AG04450 (cell line): ENCODE measurements at regions not wholly inside any gene's neighbourhood (a gene's known extent, or its start where the extent isn't known, plus 50 kb on each side); places are given as distances from the start of the nearest gene placed in this dataset.

Experiments
- CTCF ChIA-PET: fragments of 300-600, 350-600 bp; formaldehyde crosslinking; extraction: SDS; loops from one replicate; lab custom pipeline; 2022; ENCODE audit warnings: antibody characterized with exemption, inconsistent platforms; lab: Charles Lee
- POLR2A ChIA-PET: fragments of 350-600 bp; formaldehyde crosslinking; extraction: SDS; loops from one replicate; lab custom pipeline; 2021; ENCODE audit warnings: antibody characterized with exemption, inconsistent platforms; lab: Yijun Ruan, JAX
- DNase-seq: peaks from one replicate; pipeline ENCODE4 v3.0.0-alpha.2; 2011; ENCODE audit warnings: low read depth, low spot score
- H3K27ac ChIP-seq: one replicate; pipeline ENCODE4 v1.5.1; 2012; ENCODE audit warnings: low read depth, low read length, control low read depth
- H3K27me3 ChIP-seq: one replicate; pipeline ENCODE4 v1.6.0; 2012; ENCODE audit warnings: low read length; ENCODE audit not compliant: control insufficient read depth, insufficient read depth
- H3K4me3 ChIP-seq: 2 replicates; pipeline ENCODE4 v1.5.1; 2011; ENCODE audit warnings: mild to moderate bottlenecking, low read depth, low read length, control low read depth
- H3K9me3 ChIP-seq: 2 replicates; pipeline ENCODE4 v1.5.1; 2012; ENCODE audit warnings: low read length; ENCODE audit not compliant: control insufficient read depth, insufficient read depth
- TF ChIP-seq, protein P1 (sequence below): IDR thresholded peaks from 2 replicates; pipeline ENCODE4 v1.5.1; 2011; ENCODE audit warnings: low read depth, low read length, control low read depth, inconsistent platforms

DNA sequence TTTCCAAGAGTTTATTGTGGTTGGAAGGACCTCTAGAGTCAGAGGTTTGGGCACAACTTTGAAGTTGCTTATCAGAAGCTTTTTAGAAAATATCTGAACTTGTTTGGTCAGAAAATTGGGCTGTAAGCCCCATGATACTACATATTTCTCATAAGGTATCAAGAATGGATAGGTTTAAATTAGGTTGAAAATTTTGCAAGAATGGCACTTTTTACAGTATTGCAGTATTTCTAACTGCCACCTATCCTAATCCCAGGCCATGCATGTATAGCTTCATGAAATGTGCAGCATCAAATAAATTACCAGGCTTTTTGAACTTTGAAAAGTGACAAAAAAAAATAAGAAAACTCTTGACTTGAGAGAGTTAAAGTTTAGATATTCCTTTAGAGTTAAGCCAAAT lies 367.2 kb downstream of the FIGN start:
- H3K27me3 ChIP-seq = no peaks in the 10 kb centered on the region
- H3K4me3 ChIP-seq = no peak overlapping the region
- TF ChIP-seq, protein P1, sequence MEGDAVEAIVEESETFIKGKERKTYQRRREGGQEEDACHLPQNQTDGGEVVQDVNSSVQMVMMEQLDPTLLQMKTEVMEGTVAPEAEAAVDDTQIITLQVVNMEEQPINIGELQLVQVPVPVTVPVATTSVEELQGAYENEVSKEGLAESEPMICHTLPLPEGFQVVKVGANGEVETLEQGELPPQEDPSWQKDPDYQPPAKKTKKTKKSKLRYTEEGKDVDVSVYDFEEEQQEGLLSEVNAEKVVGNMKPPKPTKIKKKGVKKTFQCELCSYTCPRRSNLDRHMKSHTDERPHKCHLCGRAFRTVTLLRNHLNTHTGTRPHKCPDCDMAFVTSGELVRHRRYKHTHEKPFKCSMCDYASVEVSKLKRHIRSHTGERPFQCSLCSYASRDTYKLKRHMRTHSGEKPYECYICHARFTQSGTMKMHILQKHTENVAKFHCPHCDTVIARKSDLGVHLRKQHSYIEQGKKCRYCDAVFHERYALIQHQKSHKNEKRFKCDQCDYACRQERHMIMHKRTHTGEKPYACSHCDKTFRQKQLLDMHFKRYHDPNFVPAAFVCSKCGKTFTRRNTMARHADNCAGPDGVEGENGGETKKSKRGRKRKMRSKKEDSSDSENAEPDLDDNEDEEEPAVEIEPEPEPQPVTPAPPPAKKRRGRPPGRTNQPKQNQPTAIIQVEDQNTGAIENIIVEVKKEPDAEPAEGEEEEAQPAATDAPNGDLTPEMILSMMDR = no peak
- ChIA-PET POLR2A (no interaction called here), CTCF (interaction anchor here (0.6 to 1.3 kb wide), 4 partner anchors 21 to 688 kb away, joined by 3 read pairs; no protein-coding TSS in a partner anchor)
- H3K27ac ChIP-seq = no peak overlapping the region
- DNase-seq = no peak
- no peaks in the 10 kb centered on the region for H3K9me3 ChIP-seq

DNA sequence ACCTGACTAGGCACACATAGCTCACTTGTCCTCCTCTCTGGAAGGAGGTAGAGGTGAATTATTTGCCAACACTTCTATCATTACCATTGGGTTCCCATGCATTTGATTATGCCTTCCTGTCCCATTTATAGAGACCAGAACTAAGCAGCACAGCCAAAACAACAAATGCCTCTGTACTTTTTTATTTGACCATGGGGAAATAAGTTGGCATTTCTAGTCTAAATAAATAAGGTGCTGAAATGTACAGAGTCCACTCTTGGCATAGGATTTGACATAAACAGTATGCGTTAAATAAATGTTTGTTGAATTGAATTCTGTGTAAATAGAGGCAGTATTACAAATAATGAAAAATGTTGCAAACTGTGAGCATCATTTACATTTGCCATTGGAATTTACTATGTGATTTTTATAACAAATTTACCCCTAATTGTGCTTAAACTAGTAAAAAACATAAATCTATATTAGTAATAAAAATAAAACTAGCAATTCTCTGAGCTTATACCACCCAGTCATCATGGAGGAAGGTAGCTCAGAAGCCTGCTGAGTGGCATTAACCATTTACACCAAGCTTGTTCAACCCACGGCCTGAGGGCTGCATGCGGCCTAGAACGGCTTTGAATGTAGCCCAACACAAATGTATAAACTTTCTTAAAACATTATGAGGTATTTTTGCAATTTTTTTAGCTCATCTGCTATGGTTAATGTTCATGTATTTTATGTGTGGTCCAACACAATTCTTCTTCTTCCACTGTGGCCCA lies 367.8 kb downstream of the FIGN start:
- Histone ChIP-seq H3K27me3 (no peaks in the 10 kb centered on the region), H3K4me3 (no peak overlapping the region)
- POLR2A ChIA-PET = no interaction called here

DNA sequence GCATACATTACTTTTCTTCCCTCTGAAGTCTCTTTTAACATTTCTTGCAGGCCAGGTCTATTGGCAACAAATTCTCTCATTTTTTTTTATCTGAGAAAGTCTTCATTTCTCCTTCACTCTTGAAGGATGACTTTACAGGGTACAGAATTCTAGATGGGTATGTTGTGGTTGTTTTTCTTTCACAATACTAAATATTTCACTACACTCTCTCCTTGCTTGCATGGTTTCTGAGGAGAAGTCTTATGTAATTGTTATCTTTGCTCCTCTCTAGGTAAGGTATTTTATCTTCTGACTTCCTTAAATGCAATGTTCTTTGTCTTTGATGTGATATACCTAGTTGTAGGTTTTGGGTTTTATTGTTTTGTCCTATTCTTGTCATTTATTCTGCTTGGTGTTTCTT lies 371.1 kb downstream of the FIGN start:
- Histone ChIP-seq H3K27ac (no peak overlapping the region), H3K4me3 (no peak overlapping the region), H3K27me3 (no peaks in the 10 kb centered on the region), H3K9me3 (no peaks in the 10 kb centered on the region)
- no peak for DNase-seq
- TF ChIP-seq, protein P1 = no peak
- ChIA-PET POLR2A (no interaction called here), CTCF (interaction anchor here (0.9 to 1.2 kb wide), 2 partner anchors 19 to 183 kb away, joined by 4 read pairs; no protein-coding TSS in a partner anchor)

More for the DNA sequence above, 367.8 kb downstream of the FIGN start:
- no peaks in the 10 kb centered on the region for H3K9me3 ChIP-seq
- H3K27ac ChIP-seq = no peak overlapping the region
- DNase-seq = no peak
- TF ChIP-seq, protein P1 = no peak
- CTCF ChIA-PET = interaction anchor here (0.6 to 1.3 kb wide), 4 partner anchors 21 to 689 kb away, joined by 3 read pairs; no protein-coding TSS in a partner anchor

DNA sequence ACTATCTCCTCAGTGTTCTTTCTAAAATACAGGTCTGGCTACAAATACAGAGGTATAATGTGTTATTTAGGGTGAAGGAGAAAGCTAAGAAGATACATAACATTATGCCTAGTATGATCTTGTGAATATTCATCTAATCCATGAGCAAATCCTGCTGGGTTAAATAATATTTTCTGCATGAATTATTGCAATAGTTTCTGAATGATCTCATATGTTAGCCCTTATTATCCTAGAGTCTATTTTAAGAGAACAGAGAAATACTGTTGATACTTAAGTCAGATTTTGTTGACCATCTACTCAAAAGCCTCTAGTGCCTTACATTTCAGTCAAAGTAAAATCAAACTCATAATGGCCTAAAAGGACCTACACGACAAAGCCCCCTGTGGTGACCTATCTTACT lies 382.3 kb downstream of the FIGN start:
- no peaks in the 10 kb centered on the region for H3K9me3 ChIP-seq
- no peak overlapping the region for H3K27ac ChIP-seq
- H3K4me3 ChIP-seq = no peak overlapping the region
- TF ChIP-seq, protein P1 = no peak
- no peaks in the 10 kb centered on the region for H3K27me3 ChIP-seq
- no peak for DNase-seq
- POLR2A ChIA-PET = no interaction called here
- CTCF ChIA-PET = interaction anchor here (1.1 kb wide), 1 partner anchor 171 kb away, joined by 3 read pairs; no protein-coding TSS in a partner anchor

DNA sequence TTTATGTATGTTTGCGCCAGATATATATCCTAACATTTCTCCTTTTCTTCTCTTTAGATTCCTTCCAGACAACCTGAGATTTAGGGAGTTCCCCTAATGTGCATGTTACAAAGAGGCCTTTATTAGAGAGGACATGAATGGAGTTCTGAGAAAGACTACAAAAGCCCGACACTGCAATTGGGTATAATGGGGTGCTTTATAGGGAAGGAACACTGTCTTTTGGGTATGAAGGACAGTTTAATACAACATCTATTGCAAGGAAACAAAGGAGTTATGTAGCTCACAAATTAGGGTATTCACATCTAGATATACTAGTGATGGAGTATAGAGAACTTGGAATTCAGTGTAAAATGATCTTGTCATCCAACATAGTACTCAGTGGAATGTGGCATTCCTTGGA lies 383.8 kb downstream of the FIGN start:
- DNase-seq = no peak
- CTCF ChIA-PET = no interaction called here

More for the DNA sequence above, 383.8 kb downstream of the FIGN start:
- Histone ChIP-seq H3K4me3 (no peak overlapping the region), H3K27ac (no peak overlapping the region), H3K27me3 (no peaks in the 10 kb centered on the region), H3K9me3 (no peaks in the 10 kb centered on the region)
- POLR2A ChIA-PET = no interaction called here
- TF ChIP-seq, protein P1 = no peak
